Smooth muscle cell (in vitro differentiated cells): ENCODE measurements at regions not wholly inside any gene's neighbourhood (a gene's known extent, or its start where the extent isn't known, plus 50 kb on each side); places are given as distances from the start of the nearest gene placed in this dataset.

Source experiments
- DNase-seq: peaks from one replicate; lab custom pipeline; 2025; ENCODE audit not compliant: unreplicated experiment; lab: John Stamatoyannopoulos, UW
- H2AFZ ChIP-seq: fragments of 200-600 bp; sonication (generic); 2 replicates; pipeline ENCODE4 v1.6.0; 2016; ENCODE audit warnings: antibody characterized with exemption, low read depth, mild to moderate bottlenecking
- H3F3A ChIP-seq: fragments of 200-600 bp; sonication (generic); 2 replicates; pipeline ENCODE4 v1.6.0; 2017; ENCODE audit warnings: antibody characterized with exemption, low read depth
- H3K27ac ChIP-seq: fragments of 200-600 bp; sonication (generic); 2 replicates; pipeline ENCODE4 v1.5.1; 2016; ENCODE audit warnings: low read depth, mild to moderate bottlenecking
- H3K27me3 ChIP-seq: fragments of 200-600 bp; sonication (generic); 2 replicates; pipeline ENCODE4 v1.6.1; 2016; ENCODE audit warnings: low read depth, mild to moderate bottlenecking
- H3K36me3 ChIP-seq: fragments of 200-600 bp; sonication (generic); 2 replicates; pipeline ENCODE4 v1.5.1; 2016; ENCODE audit warnings: low read depth
- H3K4me1 ChIP-seq: fragments of 200-600 bp; sonication (generic); 2 replicates; pipeline ENCODE4 v1.5.1; 2016; ENCODE audit warnings: low read depth
- H3K4me2 ChIP-seq: fragments of 200-600 bp; sonication (generic); 2 replicates; pipeline ENCODE4 v1.6.0; 2016; ENCODE audit warnings: mild to moderate bottlenecking
- H3K4me3 ChIP-seq: fragments of 200-600 bp; sonication (generic); 2 replicates; pipeline ENCODE4 v1.5.1; 2016; ENCODE audit warnings: mild to moderate bottlenecking
- H3K79me2 ChIP-seq: fragments of 200-600 bp; sonication (generic); 2 replicates; pipeline ENCODE4 v1.6.0; 2016; ENCODE audit warnings: low read depth, mild to moderate bottlenecking
- H3K9ac ChIP-seq: fragments of 200-600 bp; sonication (generic); 2 replicates; pipeline ENCODE4 v1.6.0; 2016; ENCODE audit warnings: low read depth
- H3K9me3 ChIP-seq: fragments of 200-600 bp; sonication (generic); replicated peaks from 2 replicates; pipeline ENCODE4 v1.5.1; 2016; ENCODE audit warnings: low read depth
- H4K20me1 ChIP-seq: fragments of 200-600 bp; sonication (generic); 2 replicates; pipeline ENCODE4 v1.6.0; 2016; ENCODE audit warnings: low read depth
- WGBS: methylation state at CpG from one replicate; pipeline ENCODE4 v1.1.7; 2016; ENCODE audit warnings: low lambda C conversion rate; 5-methylcytosine and 5-hydroxymethylcytosine counted together
- TF ChIP-seq, protein P1 (sequence below): fragments of 200-600 bp; sonication (generic); IDR thresholded peaks from 2 replicates; pipeline ENCODE4 v1.5.1; 2017; ENCODE audit warnings: borderline replicate concordance, mild to moderate bottlenecking, antibody characterized with exemption; ENCODE audit not compliant: insufficient read depth, poor library complexity, severe bottlenecking

DNA sequence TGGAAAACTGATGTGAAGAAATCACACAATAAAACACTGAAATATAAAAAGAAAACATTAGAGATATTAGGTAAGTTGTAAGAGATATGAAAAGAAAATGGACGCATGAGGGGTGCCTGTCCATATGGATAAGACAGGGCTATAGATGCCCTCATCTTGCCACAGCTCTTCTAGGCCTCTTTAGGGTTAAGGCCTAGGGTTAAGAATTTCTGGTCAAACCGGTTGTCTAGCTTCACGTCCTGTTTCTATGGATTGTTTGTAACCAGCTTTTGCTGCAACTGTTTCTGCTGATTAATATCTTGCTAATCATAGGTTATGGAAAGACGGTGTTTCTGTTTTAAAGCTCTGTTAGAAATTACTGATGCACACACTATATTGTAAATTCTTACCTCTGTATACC lies 389.9 kb upstream of the CTNND2 start:
- no peak overlapping the region for H3K4me2 ChIP-seq
- no peaks in the 10 kb centered on the region for H3F3A ChIP-seq
- TF ChIP-seq, protein P1, sequence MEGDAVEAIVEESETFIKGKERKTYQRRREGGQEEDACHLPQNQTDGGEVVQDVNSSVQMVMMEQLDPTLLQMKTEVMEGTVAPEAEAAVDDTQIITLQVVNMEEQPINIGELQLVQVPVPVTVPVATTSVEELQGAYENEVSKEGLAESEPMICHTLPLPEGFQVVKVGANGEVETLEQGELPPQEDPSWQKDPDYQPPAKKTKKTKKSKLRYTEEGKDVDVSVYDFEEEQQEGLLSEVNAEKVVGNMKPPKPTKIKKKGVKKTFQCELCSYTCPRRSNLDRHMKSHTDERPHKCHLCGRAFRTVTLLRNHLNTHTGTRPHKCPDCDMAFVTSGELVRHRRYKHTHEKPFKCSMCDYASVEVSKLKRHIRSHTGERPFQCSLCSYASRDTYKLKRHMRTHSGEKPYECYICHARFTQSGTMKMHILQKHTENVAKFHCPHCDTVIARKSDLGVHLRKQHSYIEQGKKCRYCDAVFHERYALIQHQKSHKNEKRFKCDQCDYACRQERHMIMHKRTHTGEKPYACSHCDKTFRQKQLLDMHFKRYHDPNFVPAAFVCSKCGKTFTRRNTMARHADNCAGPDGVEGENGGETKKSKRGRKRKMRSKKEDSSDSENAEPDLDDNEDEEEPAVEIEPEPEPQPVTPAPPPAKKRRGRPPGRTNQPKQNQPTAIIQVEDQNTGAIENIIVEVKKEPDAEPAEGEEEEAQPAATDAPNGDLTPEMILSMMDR: no peak
- no peaks in the 10 kb centered on the region for H3K4me1 ChIP-seq
- H4K20me1 ChIP-seq: no peaks in the 10 kb centered on the region
- H3K27ac ChIP-seq: no peak overlapping the region
- no peak overlapping the region for H2AFZ ChIP-seq
- DNase-seq: no peak
- no peaks in the 10 kb centered on the region for H3K27me3 ChIP-seq
- peaks cover 7% of the 10 kb centered on the region for H3K9me3 ChIP-seq
- H3K4me3 ChIP-seq: no peak overlapping the region
- no peaks in the 10 kb centered on the region for H3K79me2 ChIP-seq
- no peaks in the 10 kb centered on the region for H3K36me3 ChIP-seq
- 80% methylated on average over 4 of the region's 4 CpGs for WGBS
- H3K9ac ChIP-seq: no peak overlapping the region

DNA sequence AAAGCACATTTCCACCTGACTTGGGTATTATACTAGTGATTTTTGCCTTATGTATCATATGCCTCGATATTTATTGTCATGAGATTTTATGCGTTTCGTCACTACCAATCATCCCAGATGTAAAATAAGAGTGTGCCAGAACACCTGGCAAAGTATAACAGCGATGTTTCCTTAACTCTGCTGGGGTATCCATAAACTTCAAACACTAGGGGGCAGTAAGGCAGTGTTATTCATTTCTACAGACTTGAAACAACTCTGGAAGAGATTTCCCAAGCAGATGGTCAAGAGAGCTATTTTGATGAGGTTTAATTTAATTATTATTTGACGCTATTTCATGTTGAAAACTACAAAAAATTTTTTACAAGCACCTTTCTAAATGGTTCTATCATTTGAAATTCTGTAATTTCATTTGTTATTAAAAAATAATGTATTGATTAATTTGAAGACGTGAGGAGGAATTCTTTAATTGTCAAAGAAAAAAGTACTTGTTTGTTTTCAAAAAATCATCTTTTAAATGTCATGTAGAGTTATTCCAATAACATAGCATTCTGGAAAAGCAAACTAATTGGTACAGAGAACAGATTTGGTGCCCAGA lies 388.5 kb upstream of the CTNND2 start:
- 27% methylated on average over 6 of the region's 6 CpGs for WGBS
- Histone ChIP-seq H3K9me3 (peaks cover 7% of the 10 kb centered on the region), H3K79me2 (no peaks in the 10 kb centered on the region), H3F3A (no peaks in the 10 kb centered on the region), H3K27me3 (no peaks in the 10 kb centered on the region), H3K36me3 (no peaks in the 10 kb centered on the region), H3K4me2 (no peak overlapping the region), H2AFZ (no peak overlapping the region), H3K4me1 (no peaks in the 10 kb centered on the region), H3K27ac (no peak overlapping the region), H3K4me3 (no peak overlapping the region), H4K20me1 (no peaks in the 10 kb centered on the region), H3K9ac (no peak overlapping the region)
- DNase-seq: no peak
- TF ChIP-seq, protein P1: peak; percentile 30

DNA sequence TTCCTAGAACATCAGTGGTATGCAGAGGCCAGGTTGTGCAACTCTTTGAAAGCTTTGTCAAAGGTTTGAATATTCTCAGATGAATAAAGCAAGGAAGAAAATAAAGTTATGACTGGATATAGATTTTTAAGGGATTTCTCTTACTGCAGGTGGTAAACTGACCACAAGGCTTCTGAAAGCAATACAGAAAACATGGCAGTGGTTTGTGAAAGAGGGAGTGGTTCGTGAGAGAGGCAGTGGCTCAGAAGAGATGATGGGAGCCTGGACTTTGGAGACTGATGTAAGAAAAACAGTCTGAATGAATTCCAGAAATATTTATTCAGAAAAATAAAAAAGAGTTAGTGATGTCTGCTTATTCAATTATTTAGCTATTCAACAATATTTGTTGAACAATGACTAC lies 380.4 kb upstream of the CTNND2 start:
- Histone ChIP-seq H3F3A (no peaks in the 10 kb centered on the region), H3K4me3 (no peak overlapping the region), H3K4me2 (no peak overlapping the region), H3K9ac (no peak overlapping the region), H3K27ac (no peak overlapping the region), H3K36me3 (no peaks in the 10 kb centered on the region), H2AFZ (no peak overlapping the region), H4K20me1 (no peaks in the 10 kb centered on the region), H3K4me1 (no peaks in the 10 kb centered on the region), H3K79me2 (no peaks in the 10 kb centered on the region), H3K27me3 (no peaks in the 10 kb centered on the region), H3K9me3 (no peaks in the 10 kb centered on the region)
- TF ChIP-seq, protein P1: no peak
- 93% methylated on average over 1 of the region's 1 CpG for WGBS
- DNase-seq: no peak

DNA sequence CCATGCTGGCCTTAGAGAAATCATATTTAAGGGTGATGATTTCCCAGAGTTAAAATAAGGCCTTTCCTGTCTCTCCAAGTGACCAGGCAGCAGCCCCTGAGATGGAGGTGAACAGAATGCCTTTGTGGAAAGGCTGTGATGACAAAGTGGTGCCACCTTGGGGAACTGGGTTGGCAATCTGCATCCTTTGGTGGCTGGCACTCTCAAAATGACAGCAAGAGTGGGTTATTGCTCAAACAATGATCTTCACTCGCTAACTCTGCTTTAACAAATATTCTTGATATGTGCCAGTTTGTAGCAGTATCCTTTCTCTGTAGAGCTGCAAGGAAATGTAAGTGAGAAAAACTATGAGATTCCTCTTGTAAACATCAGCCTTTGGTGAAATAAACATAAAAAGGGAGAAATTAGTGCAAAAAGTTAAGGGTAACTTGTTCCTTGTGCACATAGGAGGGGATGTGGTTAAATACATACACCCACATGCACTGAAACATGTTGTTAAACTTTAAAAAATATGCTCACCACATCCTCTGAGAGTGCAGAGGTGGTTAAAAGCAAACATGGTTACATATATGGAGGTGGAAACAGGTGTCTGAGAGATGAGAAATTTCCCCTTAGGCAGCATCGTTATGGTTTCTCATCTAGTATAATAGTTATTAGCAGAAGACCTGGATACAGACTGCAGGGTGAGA lies 373.4 kb upstream of the CTNND2 start:
- Histone ChIP-seq H3K9me3 (no peaks in the 10 kb centered on the region), H3K4me1 (no peaks in the 10 kb centered on the region), H3K4me2 (no peak overlapping the region), H3K9ac (no peak overlapping the region), H2AFZ (no peak overlapping the region), H3K4me3 (no peak overlapping the region), H3K36me3 (no peaks in the 10 kb centered on the region), H4K20me1 (no peaks in the 10 kb centered on the region), H3K79me2 (no peaks in the 10 kb centered on the region), H3K27me3 (no peaks in the 10 kb centered on the region), H3K27ac (no peak overlapping the region), H3F3A (no peaks in the 10 kb centered on the region)
- TF ChIP-seq, protein P1: no peak
- no peak for DNase-seq
- WGBS: 88% methylated on average over 2 of the region's 2 CpGs
